ENCODE measurements at regions not wholly inside any gene's neighbourhood (a gene's known extent, or its start where the extent isn't known, plus 50 kb on each side); places are given as distances from the start of the nearest gene placed in this dataset.

GRCh38 chr18:65227970-65228369 is 522.8 kb upstream of the CDH7 start:
- ATAC-seq: no peak
- Histone ChIP-seq H3K9me3 (no peaks in the 10 kb centered on the region), H3K4me1 (no peaks in the 10 kb centered on the region), H3K27ac (no peak overlapping the region), H3K4me2 (no peak overlapping the region), H3K4me3 (no peak overlapping the region)
- no peak for TF ChIP-seq MAZ (IDR thresholded peaks at IDR 0.05; ENCODE audit: borderline replicate concordance, low read depth, low read length)
- TF ChIP-seq HDAC2 (IDR thresholded peaks at IDR 0.05): no peak
- WGBS (ENCODE audit: missing lambda C conversion rate): 9% methylated on average over 3 of the region's 3 CpGs
- DNase-seq (ENCODE audit: low read depth in 1 of 2, low spot score in 1 of 2): no peak
- no peak for FAIRE-seq
- ChIA-PET POLR2A (no interaction called here), CTCF (no interaction called here)

- no peak overlapping the region for H3K4me3 ChIP-seq
- ChIA-PET POLR2A (no interaction called here), CTCF (no interaction called here)
- no peak for TF ChIP-seq HES2 (IDR thresholded peaks at IDR 0.05)
- no peak for TF ChIP-seq CHD2 (IDR thresholded peaks at IDR 0.05; ENCODE audit: low read length, partially characterized antibody)
- TF ChIP-seq ESRRA (IDR thresholded peaks at IDR 0.05; ENCODE audit: borderline replicate concordance, low read length): no peak
- TF ChIP-seq CBX8 (IDR thresholded peaks at IDR 0.05): no peak
- no peak for TF ChIP-seq BCL3 (IDR thresholded peaks at IDR 0.05)
- no peak for TF ChIP-seq FOSL2 (IDR thresholded peaks at IDR 0.05)
- TF ChIP-seq FOSL2 (CRISPR knock-in tag; IDR thresholded peaks at IDR 0.05): no peak
- no peak for TF ChIP-seq ZNF302 (CRISPR knock-in tag; IDR thresholded peaks at IDR 0.05)
- no peak for TF ChIP-seq MAFK (IDR thresholded peaks at IDR 0.05; ENCODE audit: partially characterized antibody)
- TF ChIP-seq RNF2 (IDR thresholded peaks at IDR 0.05; ENCODE audit: borderline replicate concordance, low read depth): no peak
- no peak for TF ChIP-seq CHD4 (IDR thresholded peaks at IDR 0.05; ENCODE audit: borderline replicate concordance)
- TF ChIP-seq USF2 (IDR thresholded peaks at IDR 0.05): no peak
- no peak for TF ChIP-seq BHLHE40 (IDR thresholded peaks at IDR 0.05; ENCODE audit: low read depth, low read length)
- no peak for TF ChIP-seq MAZ (IDR thresholded peaks at IDR 0.05; ENCODE audit: borderline replicate concordance, low read depth, low read length)
- TF ChIP-seq NFE2L2 (conservative IDR thresholded peaks at IDR 0.05; ENCODE audit: low read length): no peak
- no peak for TF ChIP-seq PHF8 (IDR thresholded peaks at IDR 0.05; ENCODE audit: borderline replicate concordance, low read depth)
- no peak for TF ChIP-seq ZSCAN20 (CRISPR knock-in tag; IDR thresholded peaks at IDR 0.05)
- no peak for TF ChIP-seq ELK1 (IDR thresholded peaks at IDR 0.05; ENCODE audit: low read depth, low read length)
- TF ChIP-seq POLR2A (IDR thresholded peaks at IDR 0.05; ENCODE audit: low read length): no peak
- no peak for TF ChIP-seq POLR2AphosphoS2 (conservative IDR thresholded peaks at IDR 0.05; ENCODE audit: low read length)
- H3K4me2 ChIP-seq: no peak overlapping the region
- no peaks in the 10 kb centered on the region for H3K9me3 ChIP-seq
- DNase-seq (ENCODE audit: low read depth in 1 of 2, low spot score in 1 of 2) (no peak), FAIRE-seq (no peak), ATAC-seq (no peak)
- H3K4me1 ChIP-seq: no peaks in the 10 kb centered on the region
- H3K27ac ChIP-seq: no peak overlapping the region
- 50% methylated on average over 1 of the region's 1 CpG for WGBS (ENCODE audit: missing lambda C conversion rate)
These were observed 529.1 kb upstream of the CDH7 start for GRCh38 chr18:65221736-65222135.

- no peak for DNase-seq (ENCODE audit: low read depth in 1 of 2, low spot score in 1 of 2)
- CTCF ChIA-PET: no interaction called here
These were observed 529.7 kb upstream of the CDH7 start for GRCh38 chr18:65221115-65221514.

More at GRCh38 chr18:65221115-65221514, 529.7 kb upstream of the CDH7 start:
- no peak for ATAC-seq
- WGBS (ENCODE audit: missing lambda C conversion rate): 30% methylated on average over 6 of the region's 6 CpGs
- FAIRE-seq: no peak
- Histone ChIP-seq H3K9me3 (no peaks in the 10 kb centered on the region), H3K4me1 (no peaks in the 10 kb centered on the region), H3K27ac (no peak overlapping the region), H3K4me3 (no peak overlapping the region), H3K4me2 (no peak overlapping the region)
- TF ChIP-seq HEYL (CRISPR knock-in tag; IDR thresholded peaks at IDR 0.05): no peak
- POLR2A ChIA-PET: no interaction called here
